H1 (cell line): ENCODE measurements at regions not wholly inside any gene's neighbourhood (a gene's known extent, or its start where the extent isn't known, plus 50 kb on each side); places are given as distances from the start of the nearest gene placed in this dataset.
"Not testable (repeated sequence)": the region's sequence is repeated elsewhere in the genome, so short reads cannot be mapped to it uniquely, and the experiment has no call there.

Experiments
- CTCF ChIA-PET: fragments of 300-600 bp; sonication (Branson Sonifier 250); formaldehyde crosslinking; loops from one replicate; lab custom pipeline; 2021; ENCODE audit not compliant: partially characterized antibody; lab: Charles Lee
- POLR2A ChIA-PET: fragments of 300-600 bp; sonication (Branson Sonifier 250); formaldehyde crosslinking; loops from one replicate; lab custom pipeline; 2021; ENCODE audit warnings: inconsistent platforms; ENCODE audit not compliant: partially characterized antibody; lab: Charles Lee
- DNase-seq, 2 experiments: peaks; one replicate each; pipeline versions ENCODE4 v3.0.0 to v3.0.0-alpha.2; 2010 to 2022; ENCODE audit warnings: low spot score in 2 of 2, low read depth in 1 of 2, mixed read lengths in 1 of 2
- FAIRE-seq: peaks from 2 replicates; lab custom pipeline; 2011; peaks lifted over from hg19 to GRCh38; lab: Jason Lieb, UNC
- H2AFZ ChIP-seq: 2 replicates; pipeline ENCODE4 v1.8.1; 2012; ENCODE audit warnings: low read length, inconsistent platforms
- H2AK5ac ChIP-seq: 2 replicates; pipeline ENCODE4 v1.6.1; 2013; ENCODE audit warnings: low read depth, low read length
- H2BK120ac ChIP-seq: replicated peaks from 2 replicates; pipeline ENCODE3; 2013; ENCODE audit warnings: low read depth, low read length, inconsistent platforms
- H2BK12ac ChIP-seq: 2 replicates; pipeline ENCODE4 v1.6.1; 2013; ENCODE audit warnings: low read depth, low read length
- H2BK15ac ChIP-seq: 2 replicates; pipeline ENCODE4 v1.6.1; 2013; ENCODE audit warnings: low read length
- H2BK20ac ChIP-seq: 2 replicates; pipeline ENCODE4 v1.6.1; 2013; ENCODE audit warnings: low read length
- H2BK5ac ChIP-seq: 2 replicates; pipeline ENCODE4 v1.6.1; 2013; ENCODE audit warnings: low read depth, low read length
- H3K14ac ChIP-seq: 2 replicates; pipeline ENCODE4 v1.6.1; 2013; ENCODE audit warnings: inconsistent platforms; ENCODE audit not compliant: insufficient read length
- H3K18ac ChIP-seq: 2 replicates; pipeline ENCODE4 v1.6.1; 2013; ENCODE audit warnings: low read length; ENCODE audit errors: extremely low read depth
- H3K23ac ChIP-seq: 2 replicates; pipeline ENCODE4 v1.6.1; 2013; ENCODE audit warnings: inconsistent platforms; ENCODE audit not compliant: insufficient read length
- H3K23me2 ChIP-seq: 2 replicates; pipeline ENCODE4 v1.6.1; 2013; ENCODE audit warnings: low read depth, low read length
- H3K27ac ChIP-seq: 2 replicates; pipeline ENCODE4 v1.6.1; 2011; ENCODE audit warnings: low read depth, low read length, inconsistent platforms
- H3K27me3 ChIP-seq, 4 experiments: replicated peaks in 1 of 4; 1 replicate in 1 of 4; 2 replicates in 3 of 4; pipeline versions ENCODE4 v1.6.1 to v1.8.1; 2011 to 2013; ENCODE audit warnings: low read length in 3 of 4, mild to moderate bottlenecking in 3 of 4, inconsistent platforms in 2 of 4, mixed read lengths in 2 of 4, moderate library complexity in 1 of 4; ENCODE audit not compliant: control insufficient read depth in 3 of 4, insufficient read depth in 3 of 4; ENCODE audit errors: extremely low read depth in 1 of 4
- H3K36me3 ChIP-seq, 4 experiments: 2 replicates each; pipeline versions ENCODE4 v1.6.1 to v1.8.1; 2011 to 2013; ENCODE audit warnings: mild to moderate bottlenecking in 4 of 4, low read length in 3 of 4, moderate library complexity in 2 of 4, control low read depth in 1 of 4, inconsistent platforms in 1 of 4; ENCODE audit not compliant: insufficient read depth in 4 of 4, control insufficient read depth in 2 of 4
- H3K4ac ChIP-seq: replicated peaks from 2 replicates; pipeline ENCODE3; 2013; ENCODE audit warnings: low read length, low read depth, mixed read lengths, inconsistent platforms; ENCODE audit not compliant: insufficient read length
- H3K4me1 ChIP-seq, 4 experiments: replicated peaks in 1 of 4; 1 replicate in 1 of 4; 2 replicates in 3 of 4; pipeline versions ENCODE4 v1.6.1 to v1.8.1; 2011 to 2013; ENCODE audit warnings: low read length in 3 of 4, inconsistent platforms in 2 of 4, mixed read lengths in 1 of 4; ENCODE audit not compliant: insufficient read depth in 4 of 4, control insufficient read depth in 3 of 4
- H3K4me2 ChIP-seq, 2 experiments: 2 replicates each; pipeline versions ENCODE4 v1.6.1 to v1.8.1; 2011 to 2013; ENCODE audit warnings: low read depth in 2 of 2, low read length in 2 of 2, control low read depth in 1 of 2, inconsistent platforms in 1 of 2, mild to moderate bottlenecking in 1 of 2; ENCODE audit not compliant: insufficient read depth in 1 of 2
- H3K4me3 ChIP-seq, 4 experiments: fragments of 200-600, 300-600 bp in 1 of 4; sonication (generic), shearing (Covaris generic), sonication (Bioruptor Twin) in 1 of 4; 2 replicates each; pipeline versions ENCODE4 v1.5.1 to v1.8.1; 2011 to 2016; ENCODE audit warnings: low read length in 4 of 4, low read depth in 3 of 4, control low read depth in 2 of 4, inconsistent platforms in 2 of 4, mild to moderate bottlenecking in 2 of 4, mixed read lengths in 1 of 4, moderate library complexity in 1 of 4; ENCODE audit not compliant: insufficient read depth in 2 of 4; ENCODE audit errors: extremely low read depth in 1 of 4
- H3K56ac ChIP-seq: replicated peaks from 2 replicates; pipeline ENCODE3; 2013; ENCODE audit warnings: low read depth, mild to moderate bottlenecking, mixed read lengths, low read length, inconsistent platforms; ENCODE audit not compliant: insufficient read length
- H3K79me1 ChIP-seq: 2 replicates; pipeline ENCODE4 v1.6.1; 2013; ENCODE audit warnings: low read depth, low read length, control low read depth
- H3K79me2 ChIP-seq, 2 experiments: 2 replicates each; pipeline versions ENCODE4 v1.6.1 to v1.8.1; 2012 to 2013; ENCODE audit warnings: low read length in 2 of 2, mild to moderate bottlenecking in 2 of 2, inconsistent platforms in 1 of 2; ENCODE audit not compliant: insufficient read depth in 2 of 2, control insufficient read depth in 1 of 2
- H3K9ac ChIP-seq, 4 experiments: replicated peaks in 1 of 4; 1 replicate in 1 of 4; 2 replicates in 3 of 4; pipeline versions ENCODE4 v1.6.1 to v1.8.1; 2011 to 2013; ENCODE audit warnings: low read depth in 3 of 4, low read length in 3 of 4, control low read depth in 2 of 4, mild to moderate bottlenecking in 2 of 4, moderate library complexity in 2 of 4, inconsistent platforms in 1 of 4; ENCODE audit errors: extremely low read depth in 1 of 4
- H3K9me3 ChIP-seq, 2 experiments: 2 replicates each; pipeline versions ENCODE4 v1.6.1 to v1.8.1; 2012 to 2013; ENCODE audit warnings: mild to moderate bottlenecking in 2 of 2, moderate library complexity in 2 of 2, control low read depth in 1 of 2, inconsistent platforms in 1 of 2, low read depth in 1 of 2, low read length in 1 of 2, mixed read lengths in 1 of 2; ENCODE audit not compliant: insufficient read depth in 2 of 2
- H4K20me1 ChIP-seq, 2 experiments: replicated peaks in 1 of 2; 2 replicates each; pipeline versions ENCODE3 to v1.8.1; 2011 to 2013; ENCODE audit warnings: inconsistent platforms in 2 of 2, low read length in 2 of 2, mild to moderate bottlenecking in 1 of 2; ENCODE audit not compliant: insufficient read depth in 2 of 2, control insufficient read depth in 1 of 2
- H4K5ac ChIP-seq: 2 replicates; pipeline ENCODE4 v1.6.1; 2013; ENCODE audit warnings: low read length, low read depth, mixed read lengths, inconsistent platforms; ENCODE audit not compliant: insufficient read length
- H4K8ac ChIP-seq: 2 replicates; pipeline ENCODE4 v1.8.0; 2013; ENCODE audit warnings: mild to moderate bottlenecking, moderate library complexity, low read length, inconsistent platforms; ENCODE audit not compliant: insufficient read depth; ENCODE audit errors: extremely low read depth
- H4K91ac ChIP-seq: replicated peaks from 2 replicates; pipeline ENCODE3; 2013; ENCODE audit warnings: low read length, mixed read lengths, inconsistent platforms; ENCODE audit not compliant: insufficient read length
- WGBS, 2 experiments: shearing (Covaris generic) in 1 of 2; methylation state at CpG; one replicate each; pipeline versions ENCODE4 v1.1.6 to v1.1.7; 2013 to 2015; ENCODE audit warnings: low lambda C conversion rate in 2 of 2, mixed read lengths in 2 of 2, inconsistent platforms in 1 of 2, low coverage in 1 of 2, missing lambda C conversion rate in 1 of 2; ENCODE audit not compliant: insufficient replicate concordance in 2 of 2, insufficient coverage in 1 of 2, insufficient read length in 1 of 2; ENCODE audit errors: extremely low coverage in 1 of 2, missing lambda C conversion rate in 1 of 2; 5-methylcytosine and 5-hydroxymethylcytosine counted together

- H4K91ac ChIP-seq, H3K79me2 ChIP-seq, H3K14ac ChIP-seq, H3K4me2 ChIP-seq, H2BK120ac ChIP-seq, H3K18ac ChIP-seq, H2AK5ac ChIP-seq, H4K20me1 ChIP-seq, H3K27ac ChIP-seq, H4K5ac ChIP-seq, H3K4me3 ChIP-seq, H3K23me2 ChIP-seq, H3K79me1 ChIP-seq, H2BK15ac ChIP-seq, DNase-seq, H2AFZ ChIP-seq, H3K36me3 ChIP-seq, CTCF ChIA-PET, H3K9ac ChIP-seq, H2BK12ac ChIP-seq, POLR2A ChIA-PET, H2BK5ac ChIP-seq, H3K23ac ChIP-seq, H3K27me3 ChIP-seq, H3K4me1 ChIP-seq, H4K8ac ChIP-seq, H3K4ac ChIP-seq, H3K56ac ChIP-seq, FAIRE-seq, H3K9me3 ChIP-seq, H2BK20ac ChIP-seq: not testable (repeated sequence)
- 13% methylated on average over 4 of the region's 12 CpGs; no CpG with 5 or more reads in 1 of the 2 experiments for WGBS, 2 experiments
Measured at GRCh38 chr2:87498169-87498853, 249.6 kb upstream of the PLGLB2 start.

- FAIRE-seq, H3K27me3 ChIP-seq, H3K79me2 ChIP-seq, H2BK15ac ChIP-seq, H3K4me3 ChIP-seq, H4K91ac ChIP-seq, DNase-seq, H3K27ac ChIP-seq, H2AFZ ChIP-seq, H3K4ac ChIP-seq, H3K56ac ChIP-seq, H3K9ac ChIP-seq, H3K23ac ChIP-seq, H4K20me1 ChIP-seq, POLR2A ChIA-PET, H3K4me2 ChIP-seq, H3K14ac ChIP-seq, H3K4me1 ChIP-seq, H4K5ac ChIP-seq, H2BK20ac ChIP-seq, H3K79me1 ChIP-seq, H2BK5ac ChIP-seq, H3K36me3 ChIP-seq, H2BK120ac ChIP-seq, H3K23me2 ChIP-seq, H2BK12ac ChIP-seq, CTCF ChIA-PET, H4K8ac ChIP-seq, H3K9me3 ChIP-seq, H3K18ac ChIP-seq, H2AK5ac ChIP-seq: not testable (repeated sequence)
- 84% methylated on average over 3 of the region's 7 CpGs; no CpG with 5 or more reads in 1 of the 2 experiments for WGBS, 2 experiments
Measured at GRCh38 chr2:87498854-87499238, 249.0 kb upstream of the PLGLB2 start.
